Transverse colon (tissue), 4 donors: ENCODE measurements at regions not wholly inside any gene's neighbourhood (a gene's known extent, or its start where the extent isn't known, plus 50 kb on each side); places are given as distances from the start of the nearest gene placed in this dataset.

Experiments used
- DNase-seq: peaks from one replicate; pipeline ENCODE4 v3.0.0-alpha.2; 2019
- H3K27ac ChIP-seq, 4 donors: fragments of 200-600 bp; sonication (generic); 2 replicates each; pipeline ENCODE4 v1.5.1; 2016 to 2018; ENCODE audit warnings: inconsistent platforms in 4 of 4
- H3K27me3 ChIP-seq: fragments of 200-600 bp; sonication (generic); 2 replicates; pipeline ENCODE4 v1.5.1; 2017; ENCODE audit warnings: inconsistent platforms
- H3K36me3 ChIP-seq, 4 donors: fragments of 200-600 bp; sonication (generic); 2 replicates each; pipeline ENCODE4 v1.5.1; 2017 to 2019; ENCODE audit warnings: inconsistent platforms in 4 of 4
- H3K4me1 ChIP-seq, 4 donors: fragments of 200-600 bp; sonication (generic); 2 replicates each; pipeline ENCODE4 v1.5.1; 2017 to 2020; ENCODE audit warnings: inconsistent platforms in 4 of 4
- H3K4me3 ChIP-seq, 4 donors: fragments of 200-600 bp; sonication (generic); 1 replicate in 1 of 4; 2 replicates in 3 of 4; pipeline versions ENCODE4 v1.5.1 to v1.6.1; 2017 to 2019; ENCODE audit warnings: inconsistent platforms in 4 of 4
- H3K9me3 ChIP-seq, 2 donors: fragments of 200-600 bp; sonication (generic); 2 replicates each; pipeline ENCODE4 v1.5.1; 2017 to 2019; ENCODE audit warnings: inconsistent platforms in 2 of 2
- CTCF ChIP-seq, 5 experiments: fragments of 200-600 bp in 3 of 5; fragments of 450-650 bp in 2 of 5; sonication (generic) in 3 of 5; IDR thresholded peaks; 1 replicate in 2 of 5; 2 replicates in 3 of 5; pipeline ENCODE4 v1.5.1; 2016 to 2017; ENCODE audit warnings: antibody characterized with exemption in 5 of 5, inconsistent platforms in 3 of 5, mild to moderate bottlenecking in 2 of 5, moderate library complexity in 1 of 5
- EP300 ChIP-seq: sonication (generic); formaldehyde crosslinking; IDR thresholded peaks from one replicate; pipeline ENCODE4 v1.6.1; 2017; ENCODE audit warnings: antibody characterized with exemption, low read depth
- POLR2A ChIP-seq: fragments of 450-650 bp; IDR thresholded peaks from one replicate; pipeline ENCODE4 v1.6.1; 2016; ENCODE audit warnings: antibody characterized with exemption, mild to moderate bottlenecking, moderate library complexity
- POLR2AphosphoS5 ChIP-seq, 3 donors: sonication (generic); formaldehyde crosslinking; IDR thresholded peaks; one replicate each; pipeline ENCODE4 v1.6.1; 2016; ENCODE audit warnings: antibody characterized with exemption in 3 of 3
- WGBS, 2 donors: methylation state at CpG; one replicate each; pipeline ENCODE4 v1.1.5; 2018; ENCODE audit warnings: low coverage in 1 of 2; 5-methylcytosine and 5-hydroxymethylcytosine counted together
- in situ Hi-C, 4 donors: fragments of 200-750 bp; cut with MboI; loops; one replicate each; pipeline versions ENCODE4 v1.15.0 to v1.15.1; 2017; ENCODE audit warnings: low sequenced_read_pairs in 3 of 4, low pct_ligation_motif_present in 1 of 4, low pct_unique_long_range_greater_than_20kb in 1 of 4
- intact Hi-C: fragments of 100-400 bp; cut with DNase I; formaldehyde crosslinking; loops from one replicate; pipeline ENCODE4 v1.15.1; 2023; ENCODE audit warnings: low total_unique reads

GRCh38 chr10:8445353-8445752, 390.9 kb downstream of the GATA3 start:
- intact Hi-C loops (no loop called here), in situ Hi-C loops (no loop called here)
- no peak overlapping the region for H3K4me3 ChIP-seq
- TF ChIP-seq EP300 (no peak), POLR2AphosphoS5 (IDR thresholded peaks at IDR 0.05) (no peak), CTCF (IDR thresholded peaks at IDR 0.05) (no peak), POLR2A (no peak)
- H3K4me1 ChIP-seq: no peaks in the 10 kb centered on the region
- no peaks in the 10 kb centered on the region for H3K9me3 ChIP-seq
- peaks cover 5% of the 10 kb centered on the region for H3K27me3 ChIP-seq
- H3K27ac ChIP-seq: no peak overlapping the region
- no peak for DNase-seq
- H3K36me3 ChIP-seq: no peaks in the 10 kb centered on the region
- WGBS, 2 donors: 71 to 86% methylated on average over 1 of the region's 1 CpG

GRCh38 chr10:8449909-8450308, 395.4 kb downstream of the GATA3 start:
- no peak overlapping the region for H3K4me3 ChIP-seq
- WGBS, 2 donors: 66 to 70% methylated on average over 2 to 9 of the region's 9 CpGs
- no peak for DNase-seq
- no peak overlapping the region for H3K27ac ChIP-seq
- TF ChIP-seq EP300 (no peak), CTCF (IDR thresholded peaks at IDR 0.05) (no peak), POLR2AphosphoS5 (IDR thresholded peaks at IDR 0.05) (no peak), POLR2A (no peak)
- no peaks in the 10 kb centered on the region for H3K9me3 ChIP-seq
- peaks cover 5% of the 10 kb centered on the region for H3K27me3 ChIP-seq
- in situ Hi-C loops (loop anchor here in 1 of 4 donors (25.0 kb wide), 1 partner anchor 413 kb away; no protein-coding TSS in a partner anchor), intact Hi-C loops (no loop called here)
- no peaks in the 10 kb centered on the region for H3K36me3 ChIP-seq
- H3K4me1 ChIP-seq: no peaks in the 10 kb centered on the region

GRCh38 chr10:8453587-8453986, 399.1 kb downstream of the GATA3 start:
- no peaks in the 10 kb centered on the region for H3K9me3 ChIP-seq
- DNase-seq: no peak
- H3K27ac ChIP-seq: no peak overlapping the region
- no peaks in the 10 kb centered on the region for H3K27me3 ChIP-seq
- intact Hi-C loops (no loop called here), in situ Hi-C loops (loop anchor here in 1 of 4 donors (25.0 kb wide), 1 partner anchor 416 kb away; no protein-coding TSS in a partner anchor)
- TF ChIP-seq EP300 (no peak), POLR2AphosphoS5 (IDR thresholded peaks at IDR 0.05) (no peak), POLR2A (no peak), CTCF (IDR thresholded peaks at IDR 0.05) (no peak)
- 27 to 33% methylated on average over 3 to 7 of the region's 7 CpGs for WGBS, 2 donors
- H3K4me1 ChIP-seq: no peaks in the 10 kb centered on the region
- H3K4me3 ChIP-seq: no peak overlapping the region
- no peaks in the 10 kb centered on the region for H3K36me3 ChIP-seq

- in situ Hi-C loops: loop anchor here in 1 of 4 donors (25.0 kb wide), 1 partner anchor 417 kb away; no protein-coding TSS in a partner anchor
- Histone ChIP-seq H3K27me3 (no peaks in the 10 kb centered on the region), H3K27ac (no peak overlapping the region), H3K4me3 (no peak overlapping the region), H3K36me3 (no peaks in the 10 kb centered on the region), H3K9me3 (no peaks in the 10 kb centered on the region), H3K4me1 (no peaks in the 10 kb centered on the region)
- DNase-seq: no peak
- no peak for TF ChIP-seq EP300
- TF ChIP-seq CTCF (IDR thresholded peaks at IDR 0.05): no peak
- TF ChIP-seq POLR2AphosphoS5 (IDR thresholded peaks at IDR 0.05): no peak
- no peak for TF ChIP-seq POLR2A
- 88 to 100% methylated on average over 2 to 3 of the region's 3 CpGs for WGBS, 2 donors
- intact Hi-C loops: no loop called here
Observed at GRCh38 chr10:8454357-8454756, 399.9 kb downstream of the GATA3 start.
